ENCODE measurements at regions not wholly inside any gene's neighbourhood (a gene's known extent, or its start where the extent isn't known, plus 50 kb on each side); places are given as distances from the start of the nearest gene placed in this dataset.

DNA sequence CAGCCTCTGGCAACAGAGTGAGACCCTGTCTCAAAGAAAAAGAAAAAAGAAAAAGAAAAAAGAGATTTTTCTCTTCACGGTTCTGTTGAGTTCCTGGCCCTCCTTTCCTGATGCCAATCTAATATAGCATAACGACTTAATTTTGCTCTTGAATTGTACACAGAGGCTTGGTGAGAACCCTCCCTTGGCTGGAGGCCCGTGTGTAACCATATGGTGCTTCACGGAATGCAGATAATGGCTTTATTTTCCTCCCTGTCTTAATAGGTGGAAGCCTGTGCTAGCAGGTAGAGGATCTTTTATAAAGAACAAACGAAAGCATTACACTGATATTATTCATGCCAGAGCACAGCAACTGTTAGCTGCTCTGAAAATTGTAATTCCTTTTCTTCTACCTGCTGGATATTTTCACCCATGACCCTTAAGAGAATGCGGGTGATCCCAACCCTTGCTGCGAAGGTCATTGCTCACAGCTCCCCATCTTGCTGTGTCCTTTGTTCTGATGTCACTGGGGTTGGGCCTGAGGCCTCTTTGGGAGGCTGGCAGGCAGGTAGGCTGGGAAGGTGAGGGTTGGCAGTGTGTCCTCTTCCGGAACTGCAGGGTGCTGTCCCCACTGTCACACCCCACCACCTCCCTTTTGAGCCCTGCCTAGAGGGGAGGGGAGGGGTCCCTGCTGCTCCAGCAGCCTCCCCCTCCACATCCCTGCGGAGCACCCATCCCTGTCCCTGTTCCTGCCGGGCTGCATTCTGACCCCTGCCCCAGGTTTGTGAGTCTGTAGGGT is 83.8 kb upstream of the STOX2 start:
- H2AFZ ChIP-seq (ENCODE audit: low read depth, low read length) = no peak overlapping the region
- no peaks in the 10 kb centered on the region for H3K9me3 ChIP-seq (replicated peaks; ENCODE audit: control insufficient read depth, insufficient read depth, low read depth, low read length)
- no peak overlapping the region for H3K4me3 ChIP-seq
- ChIA-PET CTCF (ENCODE audit: low intra/inter-chr PET ratio) (no interaction called here), POLR2A (no interaction called here)
- H3K27ac ChIP-seq (ENCODE audit: extremely low read depth, low read depth, low read length) = no peak overlapping the region
- no peak overlapping the region for H3K9ac ChIP-seq (ENCODE audit: insufficient read depth in 1 of 2, low read depth in 2 of 2, low read length in 2 of 2)
- H3K36me3 ChIP-seq (ENCODE audit: control insufficient read depth, insufficient read depth, low read length) = no peaks in the 10 kb centered on the region
- ATAC-seq (no peak), DNase-seq (ENCODE audit: extremely low read depth in 1 of 4, low spot score in 3 of 4) (no peak), FAIRE-seq (no peak)
- 2% methylated on average over 10 of the region's 10 CpGs for WGBS (ENCODE audit: insufficient coverage, low coverage, missing lambda C conversion rate)
- no peaks in the 10 kb centered on the region for H3K9me1 ChIP-seq (ENCODE audit: control insufficient read depth, insufficient read depth, low read length)
- no peak overlapping the region for H3K4me2 ChIP-seq (ENCODE audit: insufficient read depth, low read length)
- no peaks in the 10 kb centered on the region for H3K79me2 ChIP-seq (ENCODE audit: control insufficient read depth, insufficient read depth, low read length)
- BruUV-seq (replicated peaks) = no TSS peak
- no peaks in the 10 kb centered on the region for H3K4me1 ChIP-seq (replicated peaks in 1 of 2; ENCODE audit: control insufficient read depth in 2 of 2, insufficient read depth in 2 of 2, low read length in 2 of 2)
- peaks cover 22 to 57% of the 10 kb centered on the region in 2 experiments for H3K27me3 ChIP-seq (ENCODE audit: control insufficient read depth in 2 of 2, insufficient read depth in 2 of 2, low read length in 2 of 2)
- in situ Hi-C loops (cut with MboI) = no loop called here
- TF ChIP-seq, protein P1, sequence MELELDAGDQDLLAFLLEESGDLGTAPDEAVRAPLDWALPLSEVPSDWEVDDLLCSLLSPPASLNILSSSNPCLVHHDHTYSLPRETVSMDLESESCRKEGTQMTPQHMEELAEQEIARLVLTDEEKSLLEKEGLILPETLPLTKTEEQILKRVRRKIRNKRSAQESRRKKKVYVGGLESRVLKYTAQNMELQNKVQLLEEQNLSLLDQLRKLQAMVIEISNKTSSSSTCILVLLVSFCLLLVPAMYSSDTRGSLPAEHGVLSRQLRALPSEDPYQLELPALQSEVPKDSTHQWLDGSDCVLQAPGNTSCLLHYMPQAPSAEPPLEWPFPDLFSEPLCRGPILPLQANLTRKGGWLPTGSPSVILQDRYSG (tag; conservative IDR thresholded peaks at IDR 0.05; ENCODE audit: low read depth) = no peak
- TF ChIP-seq, protein P2, sequence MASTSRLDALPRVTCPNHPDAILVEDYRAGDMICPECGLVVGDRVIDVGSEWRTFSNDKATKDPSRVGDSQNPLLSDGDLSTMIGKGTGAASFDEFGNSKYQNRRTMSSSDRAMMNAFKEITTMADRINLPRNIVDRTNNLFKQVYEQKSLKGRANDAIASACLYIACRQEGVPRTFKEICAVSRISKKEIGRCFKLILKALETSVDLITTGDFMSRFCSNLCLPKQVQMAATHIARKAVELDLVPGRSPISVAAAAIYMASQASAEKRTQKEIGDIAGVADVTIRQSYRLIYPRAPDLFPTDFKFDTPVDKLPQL (IDR thresholded peaks at IDR 0.05; ENCODE audit: extremely low read depth, insufficient read length) = no peak
- TF ChIP-seq, protein P3, sequence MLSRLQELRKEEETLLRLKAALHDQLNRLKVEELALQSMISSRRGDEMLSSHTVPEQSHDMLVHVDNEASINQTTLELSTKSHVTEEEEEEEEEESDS (CRISPR knock-in tag; IDR thresholded peaks at IDR 0.05) = no peak
- TF ChIP-seq GATAD2A (IDR thresholded peaks at IDR 0.05) (no peak), ZNF79 (CRISPR knock-in tag; IDR thresholded peaks at IDR 0.05; ENCODE audit: low read depth) (no peak)
- H4K20me1 ChIP-seq (replicated peaks; ENCODE audit: control insufficient read depth, insufficient read depth, low read length) = no peaks in the 10 kb centered on the region
- intact Hi-C loops (cut with micrococcal nuclease) = no loop called here
